Rectal smooth muscle tissue (tissue), 1 donor: ENCODE measurements at regions not wholly inside any gene's neighbourhood (a gene's known extent, or its start where the extent isn't known, plus 50 kb on each side); places are given as distances from the start of the nearest gene placed in this dataset.

Experiments used
- H3K27ac ChIP-seq: one replicate; pipeline ENCODE4 v1.7.0; 2013; ENCODE audit warnings: low read depth, low read length, inconsistent platforms
- H3K27me3 ChIP-seq: one replicate; pipeline ENCODE4 v1.7.0; 2013; ENCODE audit warnings: low read length; ENCODE audit not compliant: control insufficient read depth, insufficient read depth
- H3K36me3 ChIP-seq: one replicate; pipeline ENCODE4 v1.7.0; 2013; ENCODE audit warnings: low read length; ENCODE audit not compliant: control insufficient read depth, insufficient read depth
- H3K4me1 ChIP-seq: one replicate; pipeline ENCODE4 v1.7.0; 2013; ENCODE audit warnings: low read length; ENCODE audit not compliant: control insufficient read depth, insufficient read depth
- H3K4me3 ChIP-seq: one replicate; pipeline ENCODE4 v1.7.0; 2013; ENCODE audit warnings: low read length
- H3K9ac ChIP-seq: one replicate; pipeline ENCODE4 v1.7.0; 2013; ENCODE audit warnings: low read length

- peaks cover 2% of the 10 kb centered on the region for H3K36me3 ChIP-seq
- H3K4me3 ChIP-seq = no peak overlapping the region
- no peak overlapping the region for H3K9ac ChIP-seq
- no peaks in the 10 kb centered on the region for H3K27me3 ChIP-seq
- no peaks in the 10 kb centered on the region for H3K4me1 ChIP-seq
- H3K27ac ChIP-seq = no peak overlapping the region
Measured at GRCh38 chr1:94596260-94596659, 54.7 kb upstream of the F3 start.

GRCh38 chr1:94595658-94596057, 54.1 kb upstream of the F3 start:
- no peak overlapping the region for H3K9ac ChIP-seq

GRCh38 chr1:94593611-94594010, 52.1 kb upstream of the F3 start:
- Histone ChIP-seq H3K4me1 (peaks cover 5% of the 10 kb centered on the region), H3K36me3 (peaks cover 2% of the 10 kb centered on the region), H3K4me3 (no peak overlapping the region), H3K27me3 (no peaks in the 10 kb centered on the region), H3K9ac (no peak overlapping the region), H3K27ac (no peak overlapping the region)

More at GRCh38 chr1:94595658-94596057, 54.1 kb upstream of the F3 start:
- H3K27ac ChIP-seq = no peak overlapping the region
- H3K4me1 ChIP-seq = no peaks in the 10 kb centered on the region
- peaks cover 2% of the 10 kb centered on the region for H3K36me3 ChIP-seq
- no peaks in the 10 kb centered on the region for H3K27me3 ChIP-seq
- no peak overlapping the region for H3K4me3 ChIP-seq

- Histone ChIP-seq H3K27me3 (no peaks in the 10 kb centered on the region), H3K36me3 (peaks cover 2% of the 10 kb centered on the region), H3K9ac (no peak overlapping the region), H3K4me3 (no peak overlapping the region), H3K27ac (no peak overlapping the region), H3K4me1 (peaks cover 5% of the 10 kb centered on the region)
Measured at GRCh38 chr1:94592571-94592920, 51.0 kb upstream of the F3 start.

- Histone ChIP-seq H3K36me3 (peaks cover 2% of the 10 kb centered on the region), H3K9ac (no peak overlapping the region), H3K4me3 (no peak overlapping the region), H3K27ac (no peak overlapping the region), H3K27me3 (no peaks in the 10 kb centered on the region), H3K4me1 (peaks cover 5% of the 10 kb centered on the region)
Measured at GRCh38 chr1:94591823-94592570, 50.4 kb upstream of the F3 start.
